ENCODE measurements at regions not wholly inside any gene's neighbourhood (a gene's known extent, or its start where the extent isn't known, plus 50 kb on each side); places are given as distances from the start of the nearest gene placed in this dataset.

DNA sequence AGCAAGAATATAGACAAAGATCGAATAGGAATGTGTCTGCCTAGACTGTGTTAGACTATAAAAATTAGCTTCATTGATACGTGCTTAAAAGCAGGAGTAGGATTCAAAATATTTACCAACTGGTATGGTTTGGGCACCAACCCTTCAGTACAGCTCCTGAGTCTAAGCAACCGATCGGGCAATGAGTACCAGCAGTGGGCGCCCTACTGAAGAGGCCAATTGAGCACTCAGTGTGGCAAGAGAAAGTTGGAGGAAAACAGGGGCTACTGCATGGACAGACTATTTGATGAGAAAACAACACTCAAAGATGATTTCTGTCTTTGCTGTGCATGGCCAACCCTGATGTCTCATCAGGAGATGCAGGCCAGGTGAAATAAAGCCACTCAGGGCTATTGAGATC, 176.0 kb upstream of the NWD2 start:
- TF ChIP-seq POLR2AphosphoS5 (IDR thresholded peaks at IDR 0.05): no peak
- TF ChIP-seq, protein P1, sequence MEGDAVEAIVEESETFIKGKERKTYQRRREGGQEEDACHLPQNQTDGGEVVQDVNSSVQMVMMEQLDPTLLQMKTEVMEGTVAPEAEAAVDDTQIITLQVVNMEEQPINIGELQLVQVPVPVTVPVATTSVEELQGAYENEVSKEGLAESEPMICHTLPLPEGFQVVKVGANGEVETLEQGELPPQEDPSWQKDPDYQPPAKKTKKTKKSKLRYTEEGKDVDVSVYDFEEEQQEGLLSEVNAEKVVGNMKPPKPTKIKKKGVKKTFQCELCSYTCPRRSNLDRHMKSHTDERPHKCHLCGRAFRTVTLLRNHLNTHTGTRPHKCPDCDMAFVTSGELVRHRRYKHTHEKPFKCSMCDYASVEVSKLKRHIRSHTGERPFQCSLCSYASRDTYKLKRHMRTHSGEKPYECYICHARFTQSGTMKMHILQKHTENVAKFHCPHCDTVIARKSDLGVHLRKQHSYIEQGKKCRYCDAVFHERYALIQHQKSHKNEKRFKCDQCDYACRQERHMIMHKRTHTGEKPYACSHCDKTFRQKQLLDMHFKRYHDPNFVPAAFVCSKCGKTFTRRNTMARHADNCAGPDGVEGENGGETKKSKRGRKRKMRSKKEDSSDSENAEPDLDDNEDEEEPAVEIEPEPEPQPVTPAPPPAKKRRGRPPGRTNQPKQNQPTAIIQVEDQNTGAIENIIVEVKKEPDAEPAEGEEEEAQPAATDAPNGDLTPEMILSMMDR (IDR thresholded peaks at IDR 0.05): no peak
- no peak for TF ChIP-seq POLR2A (IDR thresholded peaks at IDR 0.05)
- Histone ChIP-seq H3K27ac (no peak overlapping the region), H3K27me3 (no peaks in the 10 kb centered on the region), H3K36me3 (no peaks in the 10 kb centered on the region), H3K9me3 (no peaks in the 10 kb centered on the region), H3K4me3 (no peak overlapping the region), H3K4me1 (no peaks in the 10 kb centered on the region)
- intact Hi-C loops (cut with DNase I; ENCODE audit: low total_unique reads): no loop called here
- DNase-seq (ENCODE audit: low spot score in 2 of 2): no peak

DNA sequence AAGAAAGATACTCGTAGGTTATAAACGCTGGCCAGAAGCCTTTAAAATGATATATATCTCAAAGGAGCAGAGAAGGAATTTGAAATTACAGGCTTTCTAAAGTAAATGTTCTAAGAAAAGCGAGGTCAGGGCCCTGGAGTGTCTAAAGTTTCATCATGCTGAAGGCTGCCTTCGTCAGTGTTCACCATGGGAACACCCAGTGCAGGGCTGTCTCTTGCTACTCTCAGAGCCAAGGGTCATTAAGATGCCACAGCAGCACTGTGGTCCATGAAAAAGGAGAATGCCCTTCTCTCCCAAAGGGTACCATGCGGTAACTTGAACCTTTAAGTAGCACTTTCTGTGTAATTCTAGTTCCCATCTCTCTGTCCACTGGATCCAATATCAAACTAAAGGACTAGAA, 174.5 kb upstream of the NWD2 start:
- H3K27me3 ChIP-seq: no peaks in the 10 kb centered on the region
- no peaks in the 10 kb centered on the region for H3K36me3 ChIP-seq
- TF ChIP-seq, protein P1 (IDR thresholded peaks at IDR 0.05): no peak
- TF ChIP-seq POLR2A (IDR thresholded peaks at IDR 0.05): no peak
- no peak for TF ChIP-seq POLR2AphosphoS5 (IDR thresholded peaks at IDR 0.05)
- H3K9me3 ChIP-seq: no peaks in the 10 kb centered on the region
- no peak for DNase-seq (ENCODE audit: low spot score in 2 of 2)
- no peak overlapping the region for H3K4me3 ChIP-seq
- no peaks in the 10 kb centered on the region for H3K4me1 ChIP-seq
- H3K27ac ChIP-seq: no peak overlapping the region
- intact Hi-C loops (cut with DNase I; ENCODE audit: low total_unique reads): no loop called here

DNA sequence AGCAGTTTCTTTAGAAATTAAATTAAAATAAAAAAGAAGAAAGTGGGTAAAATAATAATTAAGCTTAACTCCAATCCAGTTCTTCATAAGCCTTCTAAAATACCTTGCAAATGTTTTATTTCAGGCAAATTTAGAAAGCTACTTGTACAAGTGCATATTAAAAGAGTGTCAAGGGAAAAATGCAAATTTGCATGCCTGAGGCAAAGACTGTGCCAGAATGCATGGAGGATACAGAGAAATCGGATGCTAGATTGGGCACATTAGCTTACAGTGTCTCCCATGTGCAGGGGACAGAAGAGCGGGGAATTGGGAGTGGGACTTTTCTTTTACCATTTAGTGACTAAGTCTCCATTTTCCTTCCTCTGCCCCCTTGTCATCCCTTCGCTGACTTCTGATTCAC, 173.0 kb upstream of the NWD2 start:
- H3K9me3 ChIP-seq: no peaks in the 10 kb centered on the region
- no peak for DNase-seq (ENCODE audit: low spot score in 2 of 2)
- intact Hi-C loops (cut with DNase I; ENCODE audit: low total_unique reads): no loop called here
- no peaks in the 10 kb centered on the region for H3K27me3 ChIP-seq
- H3K4me1 ChIP-seq: no peaks in the 10 kb centered on the region
- TF ChIP-seq, protein P1 (IDR thresholded peaks at IDR 0.05): no peak
- TF ChIP-seq POLR2A (IDR thresholded peaks at IDR 0.05) (no peak), POLR2AphosphoS5 (IDR thresholded peaks at IDR 0.05) (no peak)
- H3K36me3 ChIP-seq: no peaks in the 10 kb centered on the region
- no peak overlapping the region for H3K27ac ChIP-seq
- H3K4me3 ChIP-seq: no peak overlapping the region

DNA sequence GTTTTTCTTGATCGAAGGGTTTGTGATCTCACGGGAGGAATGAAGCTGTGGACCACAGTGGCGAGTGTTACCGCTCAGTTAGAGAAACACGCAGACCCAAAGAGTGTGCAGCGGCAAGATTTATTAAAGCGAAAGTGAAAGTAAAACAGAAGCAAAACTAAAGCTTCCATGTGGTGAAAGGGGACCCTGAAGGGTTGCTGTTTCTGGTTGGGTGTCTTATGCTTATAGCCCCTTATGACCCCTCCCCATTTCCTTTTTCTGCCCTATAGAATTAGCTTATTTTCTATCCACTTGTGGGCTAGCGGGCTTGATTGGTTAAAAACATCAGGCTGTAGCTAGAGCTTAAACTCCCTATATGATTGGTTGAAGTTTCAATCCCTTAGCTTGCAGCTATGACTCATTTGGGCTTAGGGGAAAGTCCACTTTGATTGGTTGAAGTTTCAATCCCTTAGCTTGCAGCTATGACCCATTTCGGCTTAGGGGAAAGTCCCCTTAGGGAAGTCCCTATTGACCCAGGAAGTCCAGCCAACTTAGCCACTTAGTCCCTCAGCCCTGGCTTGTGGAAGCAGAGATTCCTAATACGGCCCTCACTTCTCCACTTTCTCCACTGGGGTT, 171.2 kb upstream of the NWD2 start:
- intact Hi-C loops (cut with DNase I; ENCODE audit: low total_unique reads): no loop called here
- no peaks in the 10 kb centered on the region for H3K36me3 ChIP-seq
- no peak for DNase-seq (ENCODE audit: low spot score in 2 of 2)

DNA sequence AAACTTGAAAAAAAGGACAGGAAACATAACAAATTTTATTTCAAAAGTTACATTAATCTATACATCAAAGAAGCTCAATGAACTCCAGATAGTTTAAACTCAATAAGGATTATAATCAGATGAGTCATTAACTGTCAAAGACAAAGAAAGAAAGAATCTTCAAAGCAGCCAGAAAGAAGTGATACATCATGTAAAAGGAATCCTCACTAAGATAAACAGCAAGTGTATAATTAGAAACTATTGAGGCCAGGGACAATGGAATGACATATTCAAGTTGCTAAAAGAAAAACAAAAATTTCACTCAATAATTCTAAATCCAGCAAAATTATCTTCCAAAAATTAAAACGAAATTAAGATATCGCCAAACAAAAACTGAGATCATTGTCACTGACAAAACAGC, 161.6 kb upstream of the NWD2 start:
- TF ChIP-seq, protein P1 (IDR thresholded peaks at IDR 0.05): no peak
- TF ChIP-seq POLR2AphosphoS5 (IDR thresholded peaks at IDR 0.05): no peak
- no peak for TF ChIP-seq POLR2A (IDR thresholded peaks at IDR 0.05)
- DNase-seq (ENCODE audit: low spot score in 2 of 2): no peak
- no peaks in the 10 kb centered on the region for H3K36me3 ChIP-seq
- H3K4me1 ChIP-seq: no peaks in the 10 kb centered on the region
- intact Hi-C loops (cut with DNase I; ENCODE audit: low total_unique reads): no loop called here
- no peak overlapping the region for H3K27ac ChIP-seq
- H3K9me3 ChIP-seq: peaks cover 3 to 38% of the 10 kb centered on the region in 2 donors
- no peak overlapping the region for H3K4me3 ChIP-seq
- no peaks in the 10 kb centered on the region for H3K27me3 ChIP-seq

More for the DNA sequence above, 171.2 kb upstream of the NWD2 start:
- Histone ChIP-seq H3K27ac (no peak overlapping the region), H3K4me3 (no peak overlapping the region), H3K4me1 (no peaks in the 10 kb centered on the region), H3K27me3 (no peaks in the 10 kb centered on the region), H3K9me3 (no peaks in the 10 kb centered on the region)
- TF ChIP-seq POLR2AphosphoS5 (IDR thresholded peaks at IDR 0.05) (no peak), POLR2A (IDR thresholded peaks at IDR 0.05) (no peak)
- TF ChIP-seq, protein P1 (IDR thresholded peaks at IDR 0.05): no peak
